Peyer's patch (tissue), 4 donors: ENCODE measurements at regions not wholly inside any gene's neighbourhood (a gene's known extent, or its start where the extent isn't known, plus 50 kb on each side); places are given as distances from the start of the nearest gene placed in this dataset.

Experiments used
- DNase-seq, 3 donors: peaks; one replicate each; pipeline ENCODE4 v3.0.0-alpha.2; 2017 to 2019
- H3K27ac ChIP-seq, 4 donors: fragments of 200-600 bp; sonication (generic); one replicate each; pipeline ENCODE4 v1.5.1; 2016 to 2019
- H3K27me3 ChIP-seq, 2 donors: fragments of 200-600 bp; sonication (generic); one replicate each; pipeline ENCODE4 v1.5.1; 2019
- H3K36me3 ChIP-seq, 3 donors: fragments of 200-600 bp; sonication (generic); one replicate each; pipeline ENCODE4 v1.5.1; 2016 to 2019
- H3K4me1 ChIP-seq, 4 donors: fragments of 200-600 bp; sonication (generic); one replicate each; pipeline ENCODE4 v1.5.1; 2016 to 2019
- H3K4me3 ChIP-seq, 4 donors: fragments of 200-600 bp; sonication (generic); 1 replicate in 3 of 4; 2 replicates in 1 of 4; pipeline ENCODE4 v1.5.1; 2016 to 2019; ENCODE audit warnings: mild to moderate bottlenecking in 1 of 4
- H3K9me3 ChIP-seq, 4 donors: fragments of 200-600 bp; sonication (generic); one replicate each; pipeline ENCODE4 v1.5.1; 2016 to 2019; ENCODE audit warnings: mild to moderate bottlenecking in 1 of 4
- CTCF ChIP-seq, 6 experiments: fragments of 450-650 bp in 4 of 6; fragments of 200-600 bp in 2 of 6; sonication (generic) in 1 of 6; IDR thresholded peaks; one replicate each; pipeline ENCODE4 v1.5.1; 2017 to 2019; ENCODE audit warnings: antibody characterized with exemption in 6 of 6, mild to moderate bottlenecking in 3 of 6, moderate library complexity in 1 of 6
- POLR2A ChIP-seq, 2 donors: fragments of 450-650 bp; IDR thresholded peaks; one replicate each; pipeline ENCODE4 v1.5.1; 2017; ENCODE audit warnings: antibody characterized with exemption in 2 of 2, mild to moderate bottlenecking in 2 of 2, moderate library complexity in 2 of 2

- Histone ChIP-seq H3K27ac (no peak overlapping the region), H3K27me3 (no peaks in the 10 kb centered on the region), H3K4me1 (no peaks in the 10 kb centered on the region), H3K9me3 (no peaks in the 10 kb centered on the region), H3K36me3 (no peaks in the 10 kb centered on the region), H3K4me3 (no peak overlapping the region)
- no peak for TF ChIP-seq POLR2A (IDR thresholded peaks at IDR 0.05)
- TF ChIP-seq CTCF (IDR thresholded peaks at IDR 0.05), result no peak
- DNase-seq, result peak in 1 of 3 donors; percentile 43
These were observed 932.8 kb downstream of the BRD1 start for GRCh38 chr22:48894804-48895250.

- no peaks in the 10 kb centered on the region for H3K36me3 ChIP-seq
- no peak overlapping the region for H3K27ac ChIP-seq
- H3K4me1 ChIP-seq, result no peaks in the 10 kb centered on the region
- no peaks in the 10 kb centered on the region for H3K27me3 ChIP-seq
- H3K9me3 ChIP-seq, result no peaks in the 10 kb centered on the region
- TF ChIP-seq POLR2A (IDR thresholded peaks at IDR 0.05) (no peak), CTCF (IDR thresholded peaks at IDR 0.05) (no peak)
- peak in 1 of 3 donors; percentile 2 for DNase-seq
- no peak overlapping the region for H3K4me3 ChIP-seq
These were observed 933.5 kb downstream of the BRD1 start for GRCh38 chr22:48894064-48894671.

- DNase-seq, result no peak
- Histone ChIP-seq H3K27ac (no peak overlapping the region), H3K27me3 (no peaks in the 10 kb centered on the region), H3K9me3 (no peaks in the 10 kb centered on the region), H3K4me1 (no peaks in the 10 kb centered on the region), H3K36me3 (no peaks in the 10 kb centered on the region), H3K4me3 (no peak overlapping the region)
- TF ChIP-seq POLR2A (IDR thresholded peaks at IDR 0.05), result no peak
- no peak for TF ChIP-seq CTCF (IDR thresholded peaks at IDR 0.05)
These were observed 934.2 kb downstream of the BRD1 start for GRCh38 chr22:48893288-48894063.

GRCh38 chr22:48892578-48893287, 934.9 kb downstream of the BRD1 start:
- H3K4me3 ChIP-seq, result no peak overlapping the region
- no peaks in the 10 kb centered on the region for H3K4me1 ChIP-seq
- no peaks in the 10 kb centered on the region for H3K27me3 ChIP-seq
- peak in 1 of 3 donors; percentile 8 for DNase-seq
- H3K9me3 ChIP-seq, result no peaks in the 10 kb centered on the region
- TF ChIP-seq POLR2A (IDR thresholded peaks at IDR 0.05), result no peak
- TF ChIP-seq CTCF (IDR thresholded peaks at IDR 0.05), result no peak
- H3K36me3 ChIP-seq, result no peaks in the 10 kb centered on the region
- no peak overlapping the region for H3K27ac ChIP-seq

- no peaks in the 10 kb centered on the region for H3K36me3 ChIP-seq
- no peak overlapping the region for H3K27ac ChIP-seq
- no peak for DNase-seq
- TF ChIP-seq POLR2A (IDR thresholded peaks at IDR 0.05) (no peak), CTCF (IDR thresholded peaks at IDR 0.05) (no peak)
- H3K9me3 ChIP-seq, result no peaks in the 10 kb centered on the region
- no peaks in the 10 kb centered on the region for H3K27me3 ChIP-seq
- no peak overlapping the region for H3K4me3 ChIP-seq
- no peaks in the 10 kb centered on the region for H3K4me1 ChIP-seq
These were observed 935.7 kb downstream of the BRD1 start for GRCh38 chr22:48891688-48892577.
